PC-9 (cell line): ENCODE measurements at regions not wholly inside any gene's neighbourhood (a gene's known extent, or its start where the extent isn't known, plus 50 kb on each side); places are given as distances from the start of the nearest gene placed in this dataset.
A peak's percentile ranks its signal among the peaks of the same experiment; 100 is the strongest.

Source experiments
- BruUV-seq: library from RNA; stranded (reverse); fragments of 400-500 nt; replicated peaks from 2 replicates; lab custom pipeline; 2021; lab: Mats Ljungman, UMichigan
- CTCF ChIA-PET: fragments of 300-600 bp; sonication (Branson Sonifier 250); formaldehyde crosslinking; loops from one replicate; lab custom pipeline; 2022; ENCODE audit warnings: antibody characterized with exemption; lab: Charles Lee
- POLR2A ChIA-PET: fragments of 300-600 bp; sonication (Branson Sonifier 250); formaldehyde crosslinking; loops from one replicate; lab custom pipeline; 2022; ENCODE audit warnings: antibody characterized with exemption; ENCODE audit not compliant: unreplicated experiment; lab: Charles Lee
- DNase-seq, 2 experiments: peaks; one replicate each; pipeline versions ENCODE4 v3.0.0 to v3.0.0-alpha.2; 2015 to 2022; ENCODE audit warnings: mixed read lengths in 1 of 2
- H2AFZ ChIP-seq: fragments of 200-600 bp; sonication (generic); 2 replicates; pipeline ENCODE4 v1.8.1; 2017; ENCODE audit warnings: antibody characterized with exemption
- H3F3A ChIP-seq: fragments of 200-600 bp; sonication (generic); 2 replicates; pipeline ENCODE4 v1.8.1; 2017; ENCODE audit warnings: antibody characterized with exemption, mild to moderate bottlenecking, low read depth; ENCODE audit not compliant: insufficient read depth
- H3K27ac ChIP-seq: fragments of 200-600 bp; sonication (generic); 2 replicates; pipeline ENCODE4 v1.6.1; 2016; ENCODE audit warnings: mixed run types
- H3K27me3 ChIP-seq: fragments of 200-600 bp; sonication (generic); 2 replicates; pipeline ENCODE4 v1.6.1; 2016; ENCODE audit warnings: low read depth, mixed run types; ENCODE audit not compliant: insufficient read depth
- H3K36me3 ChIP-seq: fragments of 200-600 bp; sonication (generic); 2 replicates; pipeline ENCODE4 v1.6.1; 2016; ENCODE audit warnings: low read depth, mixed run types
- H3K4me1 ChIP-seq: fragments of 200-600 bp; sonication (generic); replicated peaks from 2 replicates; pipeline ENCODE4 v1.6.1; 2016; ENCODE audit warnings: mixed run types; ENCODE audit not compliant: insufficient read depth
- H3K4me2 ChIP-seq: fragments of 200-600 bp; sonication (generic); 2 replicates; pipeline ENCODE4 v1.6.1; 2017; ENCODE audit warnings: mixed run types
- H3K4me3 ChIP-seq: fragments of 200-600 bp; sonication (generic); 2 replicates; pipeline ENCODE4 v1.6.1; 2016; ENCODE audit warnings: mixed run types
- H3K79me2 ChIP-seq: fragments of 200-600 bp; sonication (generic); 2 replicates; pipeline ENCODE4 v1.6.1; 2017; ENCODE audit warnings: low read depth, mixed run types
- H3K9me2 ChIP-seq: fragments of 200-600 bp; sonication (generic); 2 replicates; pipeline ENCODE4 v1.8.1; 2017; ENCODE audit warnings: mild to moderate bottlenecking; ENCODE audit not compliant: insufficient read depth
- H3K9me3 ChIP-seq: fragments of 200-600 bp; sonication (generic); 2 replicates; pipeline ENCODE4 v1.8.1; 2016; ENCODE audit warnings: low read depth; ENCODE audit not compliant: insufficient read depth
- H4K20me1 ChIP-seq: fragments of 200-600 bp; sonication (generic); 2 replicates; pipeline ENCODE4 v1.8.1; 2017; ENCODE audit not compliant: insufficient read depth
- EZH2 ChIP-seq: fragments of 200-600 bp; sonication (generic); IDR thresholded peaks from 2 replicates; pipeline ENCODE4 v1.8.0; 2017; ENCODE audit warnings: antibody characterized with exemption, low read depth
- intact Hi-C: fragments of 100-400 bp; cut with micrococcal nuclease; formaldehyde crosslinking; loops from one replicate; pipeline ENCODE4 v1.10.0; 2022; ENCODE audit not compliant: unreplicated experiment
- TF ChIP-seq, protein P1 (sequence below): fragments of 200-600 bp; sonication (generic); conservative IDR thresholded peaks from 2 replicates; pipeline ENCODE4 v1.6.1; 2017; ENCODE audit warnings: mixed run types, antibody characterized with exemption, mild to moderate bottlenecking, moderate library complexity

DNA sequence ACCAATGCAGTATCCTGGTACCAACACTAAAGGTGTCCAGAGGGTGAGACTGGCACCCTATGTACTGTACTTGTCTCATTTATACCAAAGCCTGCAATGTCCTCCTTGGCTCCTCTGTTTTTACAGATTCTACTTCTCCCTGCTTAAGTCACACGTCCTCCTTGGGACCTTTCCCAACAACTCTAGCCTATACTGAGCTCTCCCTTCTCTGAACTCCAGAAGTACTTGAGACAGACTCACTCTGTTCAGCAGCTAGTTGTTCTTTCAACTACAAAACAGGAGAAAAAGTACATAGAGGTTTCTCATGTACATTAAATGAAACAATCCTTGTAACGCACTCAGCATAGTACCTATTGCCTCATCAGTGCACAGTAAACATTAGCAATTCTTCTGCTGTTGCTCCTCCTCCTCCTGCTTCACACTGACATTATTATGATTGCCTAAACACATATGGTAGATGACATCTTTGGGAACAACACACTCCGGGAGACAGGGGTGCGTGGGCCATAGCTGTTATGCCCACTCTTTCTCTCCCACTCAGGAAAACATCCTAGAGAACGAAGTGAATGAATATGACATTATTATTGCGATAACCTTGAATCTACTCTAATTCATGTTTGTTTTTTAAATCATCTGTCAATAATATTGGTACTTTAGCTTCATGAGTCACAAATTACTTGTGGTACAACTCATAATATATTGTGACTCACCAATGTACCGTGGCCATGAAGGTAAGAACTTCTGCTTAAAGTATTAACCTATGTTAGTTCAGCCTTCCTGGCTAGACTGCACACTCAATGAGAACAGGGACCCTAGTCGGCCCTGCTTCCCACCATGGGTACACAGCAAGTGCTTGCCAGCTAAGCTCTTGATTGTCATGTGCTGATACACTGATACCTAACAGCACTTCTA, 180.3 kb upstream of the ADRA1B start:
- no peaks in the 10 kb centered on the region for H3K9me2 ChIP-seq
- intact Hi-C loops = no loop called here
- CTCF ChIA-PET = no interaction called here

DNA sequence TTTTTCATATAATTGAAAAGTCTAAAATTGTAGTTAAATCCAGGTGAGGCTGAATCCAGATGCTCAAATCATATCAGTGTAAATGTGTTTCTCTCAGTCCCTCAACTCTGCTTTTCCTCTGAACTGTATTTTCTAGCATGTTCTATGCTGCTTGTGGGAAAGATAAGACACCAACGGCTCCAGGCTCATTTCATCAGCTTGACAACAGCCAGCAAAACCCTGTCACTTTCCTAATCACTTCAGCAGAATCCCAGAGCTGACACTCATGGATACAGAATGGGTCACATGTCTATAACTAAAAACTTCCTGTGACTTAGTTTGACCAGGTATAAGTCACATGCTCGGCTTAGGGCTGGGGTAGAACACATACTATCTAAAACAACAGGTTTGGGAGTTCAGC, 179.4 kb upstream of the ADRA1B start:
- no TSS peak for BruUV-seq
- TF ChIP-seq, protein P1, sequence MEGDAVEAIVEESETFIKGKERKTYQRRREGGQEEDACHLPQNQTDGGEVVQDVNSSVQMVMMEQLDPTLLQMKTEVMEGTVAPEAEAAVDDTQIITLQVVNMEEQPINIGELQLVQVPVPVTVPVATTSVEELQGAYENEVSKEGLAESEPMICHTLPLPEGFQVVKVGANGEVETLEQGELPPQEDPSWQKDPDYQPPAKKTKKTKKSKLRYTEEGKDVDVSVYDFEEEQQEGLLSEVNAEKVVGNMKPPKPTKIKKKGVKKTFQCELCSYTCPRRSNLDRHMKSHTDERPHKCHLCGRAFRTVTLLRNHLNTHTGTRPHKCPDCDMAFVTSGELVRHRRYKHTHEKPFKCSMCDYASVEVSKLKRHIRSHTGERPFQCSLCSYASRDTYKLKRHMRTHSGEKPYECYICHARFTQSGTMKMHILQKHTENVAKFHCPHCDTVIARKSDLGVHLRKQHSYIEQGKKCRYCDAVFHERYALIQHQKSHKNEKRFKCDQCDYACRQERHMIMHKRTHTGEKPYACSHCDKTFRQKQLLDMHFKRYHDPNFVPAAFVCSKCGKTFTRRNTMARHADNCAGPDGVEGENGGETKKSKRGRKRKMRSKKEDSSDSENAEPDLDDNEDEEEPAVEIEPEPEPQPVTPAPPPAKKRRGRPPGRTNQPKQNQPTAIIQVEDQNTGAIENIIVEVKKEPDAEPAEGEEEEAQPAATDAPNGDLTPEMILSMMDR = no peak
- no peak for TF ChIP-seq EZH2
- Histone ChIP-seq H3K4me3 (no peak overlapping the region), H3K27me3 (no peaks in the 10 kb centered on the region), H2AFZ (no peak overlapping the region), H3K9me2 (no peaks in the 10 kb centered on the region), H3K4me1 (peaks cover 29% of the 10 kb centered on the region), H3F3A (peaks cover 20% of the 10 kb centered on the region), H3K36me3 (no peaks in the 10 kb centered on the region), H3K79me2 (no peaks in the 10 kb centered on the region), H3K27ac (peak overlapping the region; percentile 48), H3K4me2 (peak overlapping the region; percentile 69), H4K20me1 (no peaks in the 10 kb centered on the region), H3K9me3 (no peaks in the 10 kb centered on the region)
- intact Hi-C loops = no loop called here
- no peak for DNase-seq
- POLR2A ChIA-PET = no interaction called here
- CTCF ChIA-PET = no interaction called here

More for the DNA sequence above, 180.3 kb upstream of the ADRA1B start:
- BruUV-seq = no TSS peak
- no peak for TF ChIP-seq EZH2
- TF ChIP-seq, protein P1 = no peak
- no peaks in the 10 kb centered on the region for H3K36me3 ChIP-seq
- H3K27me3 ChIP-seq = no peaks in the 10 kb centered on the region
- no peaks in the 10 kb centered on the region for H4K20me1 ChIP-seq
- H2AFZ ChIP-seq = peak overlapping the region; percentile 29; the same call in 1 of the 2 replicates
- peak overlapping the region; percentile 69 for H3K4me2 ChIP-seq
- peaks cover 20% of the 10 kb centered on the region for H3F3A ChIP-seq
- H3K4me1 ChIP-seq = peaks cover 29% of the 10 kb centered on the region
- POLR2A ChIA-PET = no interaction called here
- peak in 1 of 2 experiments; percentile 85 for DNase-seq
- H3K27ac ChIP-seq = peak overlapping the region; percentile 48
- peak overlapping the region; percentile 22; the same call in 1 of the 2 replicates for H3K4me3 ChIP-seq
- no peaks in the 10 kb centered on the region for H3K9me3 ChIP-seq
- H3K79me2 ChIP-seq = no peaks in the 10 kb centered on the region

DNA sequence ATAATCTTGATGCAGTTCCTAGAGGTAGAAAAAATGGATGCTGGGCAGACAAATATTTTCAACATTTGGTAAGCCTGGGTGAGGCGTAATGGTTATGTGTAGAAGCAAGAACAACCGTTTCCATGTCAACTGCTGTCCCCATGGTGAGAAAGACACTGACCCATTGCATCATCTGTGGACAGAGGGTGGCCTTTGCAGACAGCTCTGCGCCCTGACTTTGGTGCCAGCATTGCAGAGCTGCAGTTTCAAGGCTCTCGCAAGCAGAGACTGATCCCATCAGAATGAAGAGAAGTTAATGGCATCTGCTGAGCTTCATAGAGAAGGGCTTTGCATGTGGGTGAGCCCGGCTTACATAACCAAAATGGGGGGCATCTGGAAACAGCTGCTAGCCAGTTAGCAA, 179.0 kb upstream of the ADRA1B start:
- Histone ChIP-seq H3K79me2 (no peaks in the 10 kb centered on the region), H3K27me3 (no peaks in the 10 kb centered on the region), H4K20me1 (no peaks in the 10 kb centered on the region), H3K4me3 (no peak overlapping the region), H2AFZ (no peak overlapping the region), H3K9me2 (no peaks in the 10 kb centered on the region), H3K4me2 (no peak overlapping the region), H3F3A (peaks cover 20% of the 10 kb centered on the region), H3K9me3 (no peaks in the 10 kb centered on the region), H3K27ac (no peak overlapping the region), H3K36me3 (no peaks in the 10 kb centered on the region), H3K4me1 (peaks cover 29% of the 10 kb centered on the region)
- intact Hi-C loops = no loop called here
- DNase-seq = no peak
- TF ChIP-seq EZH2 = no peak
- TF ChIP-seq, protein P1 = no peak
- BruUV-seq = no TSS peak
- POLR2A ChIA-PET = no interaction called here
- CTCF ChIA-PET = no interaction called here
